Spleen (tissue), 11 donors: ENCODE measurements at regions not wholly inside any gene's neighbourhood (a gene's known extent, or its start where the extent isn't known, plus 50 kb on each side); places are given as distances from the start of the nearest gene placed in this dataset.

Experiments used
- DNase-seq: peaks from one replicate; pipeline ENCODE4 v3.0.0-alpha.2; 2020
- H3K27ac ChIP-seq, 8 donors: fragments of 200-600 bp; sonication (generic) in 7 of 8; 1 replicate in 4 of 8; 2 replicates in 4 of 8; pipeline versions ENCODE4 v1.5.0 to v1.8.0; 2016 to 2021; ENCODE audit warnings: inconsistent platforms in 4 of 8, mild to moderate bottlenecking in 4 of 8, moderate library complexity in 1 of 8
- H3K27me3 ChIP-seq, 7 donors: fragments of 200-600 bp; sonication (generic) in 6 of 7; replicated peaks in 1 of 7; 1 replicate in 4 of 7; 2 replicates in 3 of 7; pipeline versions ENCODE4 v1.5.0 to v1.8.0; 2016 to 2021; ENCODE audit warnings: inconsistent platforms in 3 of 7, mild to moderate bottlenecking in 1 of 7
- H3K36me3 ChIP-seq, 6 donors: fragments of 200-600 bp; sonication (generic) in 5 of 6; 1 replicate in 4 of 6; 2 replicates in 2 of 6; pipeline versions ENCODE4 v1.5.0 to v1.8.0; 2016 to 2021; ENCODE audit warnings: inconsistent platforms in 2 of 6
- H3K4me1 ChIP-seq, 6 donors: fragments of 200-600 bp; sonication (generic) in 5 of 6; 1 replicate in 3 of 6; 2 replicates in 3 of 6; pipeline versions ENCODE4 v1.5.0 to v1.8.0; 2016 to 2021; ENCODE audit warnings: inconsistent platforms in 3 of 6
- H3K4me3 ChIP-seq, 8 donors: fragments of 200-600 bp; sonication (generic) in 7 of 8; 1 replicate in 4 of 8; 2 replicates in 4 of 8; pipeline versions ENCODE4 v1.5.0 to v1.8.0; 2016 to 2021; ENCODE audit warnings: inconsistent platforms in 4 of 8, mild to moderate bottlenecking in 4 of 8, moderate library complexity in 2 of 8
- H3K9me3 ChIP-seq, 8 donors: fragments of 200-600 bp; sonication (generic) in 7 of 8; 1 replicate in 4 of 8; 2 replicates in 4 of 8; pipeline versions ENCODE4 v1.5.0 to v1.8.0; 2016 to 2021; ENCODE audit warnings: inconsistent platforms in 4 of 8
- CTCF ChIP-seq, 11 experiments: fragments of 200-600 bp in 7 of 11; fragments of 450-650 bp in 4 of 11; sonication (generic) in 4 of 11; IDR thresholded peaks in 8 of 11; conservative IDR thresholded peaks in 3 of 11; 1 replicate in 7 of 11; 2 replicates in 4 of 11; pipeline versions ENCODE4 v1.4.0 to v1.8.0; 2016 to 2021; ENCODE audit warnings: antibody characterized with exemption in 11 of 11, inconsistent platforms in 4 of 11, mild to moderate bottlenecking in 1 of 11
- POLR2A ChIP-seq, 3 donors: fragments of 450-650 bp; IDR thresholded peaks; one replicate each; pipeline ENCODE4 v1.5.1; 2017; ENCODE audit warnings: antibody characterized with exemption in 3 of 3, mild to moderate bottlenecking in 1 of 3
- POLR2AphosphoS5 ChIP-seq, 3 donors: sonication (generic); formaldehyde crosslinking; IDR thresholded peaks; one replicate each; pipeline ENCODE4 v1.5.1; 2017; ENCODE audit warnings: antibody characterized with exemption in 3 of 3
- WGBS, 5 donors: extraction: QIAGEN DNeasy Blood & Tissue Kit in 3 of 5; methylation state at CpG; one replicate each; pipeline versions ENCODE4 v1.1.5 to v1.1.7; 2013 to 2018; 5-methylcytosine and 5-hydroxymethylcytosine counted together
- intact Hi-C: fragments of 100-400 bp; cut with DNase I; formaldehyde crosslinking; loops from one replicate; pipeline ENCODE4 v1.15.0; 2023; ENCODE audit warnings: low total_unique reads
- donor health status: healthy with polysubstance abuse.
- donor health status: DM: no; HTN: no; CAD: no; lungs with moderate emphysema.
- donor health status: DM: no; HTN: no; CAD: no.
- donor health status: Bipolar disorder and iron deficiency.
- donor health status: healthy.
- donor health status: DM: no; HTN: no; CAD: no.
- donor health status: DM: yes; HTN: yes; CAD: no.

DNA sequence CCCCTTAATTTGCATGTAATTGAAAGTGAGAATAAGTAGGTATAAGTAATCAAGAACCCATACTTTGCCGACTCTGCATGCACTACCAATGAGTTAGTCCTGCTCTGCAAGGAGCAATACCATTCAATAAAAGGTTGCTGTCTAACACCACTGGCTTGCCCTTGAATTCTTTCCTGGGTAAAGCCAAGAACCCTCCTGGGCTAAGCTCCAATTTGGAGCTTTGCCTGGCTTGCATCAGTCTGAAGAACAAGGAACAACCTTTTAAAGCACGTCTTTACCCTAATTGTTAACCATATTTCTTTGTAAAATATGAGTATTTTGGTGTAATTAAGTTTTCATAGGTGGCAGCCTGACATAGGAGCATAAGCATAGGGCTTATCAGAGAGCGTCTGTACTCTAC, 367.7 kb downstream of the MEI4 start:
- TF ChIP-seq POLR2AphosphoS5 (IDR thresholded peaks at IDR 0.05) = no peak
- no peak for TF ChIP-seq POLR2A (IDR thresholded peaks at IDR 0.05)
- no peak for TF ChIP-seq CTCF (IDR thresholded peaks at IDR 0.05 in 8 of 11, conservative IDR thresholded peaks at IDR 0.05 in 3 of 11)
- Histone ChIP-seq H3K36me3 (no peaks in the 10 kb centered on the region), H3K27me3 (no peaks in the 10 kb centered on the region), H3K9me3 (peaks cover 0 to 9% (median 0%) of the 10 kb centered on the region in 8 donors), H3K27ac (no peak overlapping the region), H3K4me3 (no peak overlapping the region), H3K4me1 (no peaks in the 10 kb centered on the region)
- WGBS, 5 donors = 74 to 91% (median 82%) methylated on average over 3 of the region's 3 CpGs
- no peak for DNase-seq
- intact Hi-C loops = no loop called here

DNA sequence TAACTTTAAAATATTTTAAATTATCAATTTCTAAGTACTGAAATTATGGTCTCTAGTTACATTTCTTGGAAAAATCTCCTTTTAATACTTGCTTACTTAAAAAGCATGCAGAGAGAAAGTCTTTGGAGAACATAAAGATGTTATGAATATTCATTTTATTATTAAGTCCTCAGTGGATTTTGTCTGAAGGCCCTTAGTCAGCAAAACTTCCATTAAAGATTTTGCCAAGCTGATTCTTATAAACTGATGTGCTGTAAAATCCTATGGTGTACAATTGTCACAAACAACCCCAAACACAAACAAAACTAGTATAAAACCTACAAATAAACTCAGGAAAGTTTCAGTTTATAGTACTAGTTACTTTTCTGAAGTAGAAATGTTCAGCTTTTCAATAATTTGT, 372.7 kb downstream of the MEI4 start:
- no peak overlapping the region for H3K27ac ChIP-seq
- no peak for DNase-seq
- H3K4me3 ChIP-seq = no peak overlapping the region
- TF ChIP-seq CTCF (IDR thresholded peaks at IDR 0.05 in 8 of 11, conservative IDR thresholded peaks at IDR 0.05 in 3 of 11) (no peak), POLR2AphosphoS5 (IDR thresholded peaks at IDR 0.05) (no peak), POLR2A (IDR thresholded peaks at IDR 0.05) (no peak)
- peaks cover 0 to 17% (median 0%) of the 10 kb centered on the region in 8 donors for H3K9me3 ChIP-seq
- H3K4me1 ChIP-seq = no peaks in the 10 kb centered on the region
- intact Hi-C loops = no loop called here
- no peaks in the 10 kb centered on the region for H3K36me3 ChIP-seq
- H3K27me3 ChIP-seq = no peaks in the 10 kb centered on the region

DNA sequence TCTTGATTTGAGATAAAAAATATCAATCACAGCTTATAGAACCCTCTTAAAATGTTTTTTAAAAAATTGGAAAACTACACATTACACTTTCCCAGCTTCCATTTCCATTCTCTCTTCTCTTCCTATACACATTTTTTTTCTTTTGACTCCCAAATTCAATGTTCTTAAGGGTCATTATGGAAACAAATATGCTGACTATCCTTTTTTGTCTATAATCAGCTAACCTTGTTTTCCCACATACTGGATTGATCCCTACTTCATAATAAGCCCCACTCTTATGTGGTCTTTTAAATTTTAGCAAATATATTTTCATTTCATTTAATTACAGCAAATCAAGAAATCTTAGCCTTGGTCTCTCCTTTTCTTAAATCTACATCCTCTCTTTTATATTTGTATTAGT, 378.4 kb downstream of the MEI4 start:
- TF ChIP-seq CTCF (IDR thresholded peaks at IDR 0.05 in 8 of 11, conservative IDR thresholded peaks at IDR 0.05 in 3 of 11) (no peak), POLR2AphosphoS5 (IDR thresholded peaks at IDR 0.05) (no peak), POLR2A (IDR thresholded peaks at IDR 0.05) (no peak)
- intact Hi-C loops = no loop called here
- Histone ChIP-seq H3K4me1 (no peaks in the 10 kb centered on the region), H3K27ac (no peak overlapping the region), H3K9me3 (peaks cover 0 to 9% (median 0%) of the 10 kb centered on the region in 8 donors), H3K27me3 (no peaks in the 10 kb centered on the region), H3K36me3 (no peaks in the 10 kb centered on the region), H3K4me3 (no peak overlapping the region)
- DNase-seq = no peak

DNA sequence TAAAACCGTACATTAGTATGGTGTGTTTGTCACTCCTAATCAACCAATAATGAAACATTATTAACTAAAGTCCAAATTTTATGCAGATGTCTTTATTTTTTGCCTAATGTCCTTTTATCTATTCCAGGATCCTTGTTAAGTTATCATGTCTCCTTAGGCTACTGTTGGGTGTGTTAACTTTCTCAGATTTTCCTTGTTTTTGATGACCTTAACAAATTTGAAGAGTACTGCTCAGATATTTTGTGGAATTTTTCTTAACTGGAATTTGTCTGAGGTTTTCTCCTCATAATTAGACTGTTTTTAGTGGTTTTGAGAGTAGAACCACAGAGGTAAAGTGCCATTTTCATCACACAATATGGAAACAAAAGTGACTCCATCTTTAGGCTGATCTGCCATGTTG, 406.3 kb downstream of the MEI4 start:
- DNase-seq = no peak
- H3K27me3 ChIP-seq = no peaks in the 10 kb centered on the region
- no peak for TF ChIP-seq POLR2AphosphoS5 (IDR thresholded peaks at IDR 0.05)
- TF ChIP-seq POLR2A (IDR thresholded peaks at IDR 0.05) = no peak
- no peak for TF ChIP-seq CTCF (IDR thresholded peaks at IDR 0.05 in 8 of 11, conservative IDR thresholded peaks at IDR 0.05 in 3 of 11)
- peaks cover 0 to 34% (median 0%) of the 10 kb centered on the region in 8 donors for H3K9me3 ChIP-seq
- intact Hi-C loops = no loop called here
- no peaks in the 10 kb centered on the region for H3K36me3 ChIP-seq
- H3K27ac ChIP-seq = no peak overlapping the region
- H3K4me1 ChIP-seq = no peaks in the 10 kb centered on the region
- WGBS, 5 donors = 80 to 93% (median 84%) methylated on average over 1 of the region's 1 CpG
- H3K4me3 ChIP-seq = no peak overlapping the region
